Liver (tissue), 7 donors: ENCODE measurements at regions not wholly inside any gene's neighbourhood (a gene's known extent, or its start where the extent isn't known, plus 50 kb on each side); places are given as distances from the start of the nearest gene placed in this dataset.

Experiments used
- DNase-seq: peaks from one replicate; pipeline ENCODE4 v3.0.0-alpha.2; 2017; ENCODE audit warnings: low spot score
- H3K27ac ChIP-seq, 2 donors: one replicate each; pipeline ENCODE4 v1.7.0; 2013; ENCODE audit warnings: inconsistent platforms in 2 of 2, low read length in 2 of 2, control low read depth in 1 of 2, low read depth in 1 of 2, mild to moderate bottlenecking in 1 of 2
- H3K27me3 ChIP-seq, 4 donors: one replicate each; pipeline versions ENCODE4 v1.6.1 to v1.7.0; 2013; ENCODE audit warnings: low read length in 3 of 4, inconsistent platforms in 1 of 4, mild to moderate bottlenecking in 1 of 4, moderate library complexity in 1 of 4; ENCODE audit not compliant: control insufficient read depth in 4 of 4, insufficient read depth in 4 of 4
- H3K36me3 ChIP-seq, 4 donors: one replicate each; pipeline versions ENCODE4 v1.6.1 to v1.7.0; 2013; ENCODE audit warnings: low read length in 3 of 4, mild to moderate bottlenecking in 3 of 4, low read depth in 1 of 4, moderate library complexity in 1 of 4; ENCODE audit not compliant: control insufficient read depth in 4 of 4, insufficient read depth in 3 of 4
- H3K4me1 ChIP-seq, 4 donors: one replicate each; pipeline versions ENCODE4 v1.6.1 to v1.7.0; 2013; ENCODE audit warnings: low read length in 3 of 4, mild to moderate bottlenecking in 3 of 4, moderate library complexity in 1 of 4; ENCODE audit not compliant: control insufficient read depth in 4 of 4, insufficient read depth in 4 of 4
- H3K4me3 ChIP-seq, 3 donors: one replicate each; pipeline versions ENCODE4 v1.6.1 to v1.7.0; 2013; ENCODE audit warnings: low read length in 3 of 3, control low read depth in 1 of 3, low read depth in 1 of 3, mild to moderate bottlenecking in 1 of 3
- H3K9ac ChIP-seq, 2 donors: one replicate each; pipeline ENCODE4 v1.7.0; 2013; ENCODE audit warnings: low read length in 2 of 2, mild to moderate bottlenecking in 2 of 2, moderate library complexity in 2 of 2, control low read depth in 1 of 2, low read depth in 1 of 2
- H3K9me3 ChIP-seq, 4 donors: one replicate each; pipeline versions ENCODE4 v1.6.1 to v1.7.0; 2013; ENCODE audit warnings: low read length in 3 of 4; ENCODE audit not compliant: control insufficient read depth in 4 of 4
- ATF3 ChIP-seq: IDR thresholded peaks from 2 replicates; pipeline ENCODE4 v1.6.1; 2016; ENCODE audit warnings: antibody characterized with exemption
- EGR1 ChIP-seq, 2 donors: IDR thresholded peaks; 2 replicates each; pipeline ENCODE4 v1.6.1; 2016 to 2018; ENCODE audit warnings: antibody characterized with exemption in 2 of 2, low read depth in 2 of 2
- FOXA1 ChIP-seq: IDR thresholded peaks from 2 replicates; pipeline ENCODE4 v1.6.1; 2016; ENCODE audit warnings: antibody characterized with exemption
- FOXA2 ChIP-seq: IDR thresholded peaks from 2 replicates; pipeline ENCODE4 v1.6.1; 2016; ENCODE audit warnings: antibody characterized with exemption
- GABPA ChIP-seq, 2 donors: IDR thresholded peaks in 1 of 2; conservative IDR thresholded peaks in 1 of 2; 2 replicates each; pipeline ENCODE4 v1.6.1; 2016; ENCODE audit warnings: antibody characterized with exemption in 2 of 2, mild to moderate bottlenecking in 1 of 2, moderate library complexity in 1 of 2
- HNF4A ChIP-seq, 2 donors: conservative IDR thresholded peaks; 2 replicates each; pipeline ENCODE4 v1.6.1; 2016; ENCODE audit warnings: antibody characterized with exemption in 2 of 2, mild to moderate bottlenecking in 2 of 2
- HNF4G ChIP-seq: IDR thresholded peaks from 2 replicates; pipeline ENCODE4 v1.6.1; 2016; ENCODE audit warnings: antibody characterized with exemption
- JUND ChIP-seq, 2 donors: IDR thresholded peaks; 2 replicates each; pipeline ENCODE4 v1.6.1; 2016; ENCODE audit warnings: antibody characterized with exemption in 2 of 2
- NR2F2 ChIP-seq: IDR thresholded peaks from 2 replicates; pipeline ENCODE4 v1.6.1; 2016; ENCODE audit warnings: antibody characterized with exemption
- RAD21 ChIP-seq, 2 donors: IDR thresholded peaks; 2 replicates each; pipeline ENCODE4 v1.6.1; 2016; ENCODE audit warnings: antibody characterized with exemption in 2 of 2, mild to moderate bottlenecking in 2 of 2
- REST ChIP-seq: IDR thresholded peaks from 2 replicates; pipeline ENCODE4 v1.6.1; 2016; ENCODE audit warnings: antibody characterized with exemption, mild to moderate bottlenecking
- RXRA ChIP-seq, 2 donors: IDR thresholded peaks; 2 replicates each; pipeline ENCODE4 v1.6.1; 2017 to 2018; ENCODE audit warnings: antibody characterized with exemption in 2 of 2, mild to moderate bottlenecking in 1 of 2
- SP1 ChIP-seq: IDR thresholded peaks from 2 replicates; pipeline ENCODE4 v1.6.1; 2018; ENCODE audit warnings: antibody characterized with exemption, mild to moderate bottlenecking
- TAF1 ChIP-seq: conservative IDR thresholded peaks from 2 replicates; pipeline ENCODE4 v1.6.1; 2016; ENCODE audit warnings: antibody characterized with exemption, mild to moderate bottlenecking
- YY1 ChIP-seq: IDR thresholded peaks from 2 replicates; pipeline ENCODE4 v1.6.1; 2016; ENCODE audit warnings: antibody characterized with exemption, mild to moderate bottlenecking
- ZBTB33 ChIP-seq: IDR thresholded peaks from 2 replicates; pipeline ENCODE4 v1.6.1; 2016; ENCODE audit warnings: antibody characterized with exemption
- WGBS: extraction: QIAGEN DNeasy Blood & Tissue Kit; methylation state at CpG from one replicate; pipeline ENCODE4 v1.1.7; 2013; 5-methylcytosine and 5-hydroxymethylcytosine counted together
- donor health status: healthy.
- donor health status: healthy.
- donor health status: healthy.
- donor health status: healthy.

GRCh38 chr2:48107326-48107925, 201.1 kb upstream of the FBXO11 start:
- DNase-seq, result no peak
- H3K4me3 ChIP-seq, result no peak overlapping the region
- no peaks in the 10 kb centered on the region for H3K36me3 ChIP-seq
- 71% methylated on average over 9 of the region's 9 CpGs for WGBS
- peak overlapping the region in 1 of 2 donors; percentile 33 for H3K27ac ChIP-seq
- H3K9ac ChIP-seq, result no peak overlapping the region
- no peaks in the 10 kb centered on the region for H3K27me3 ChIP-seq
- peaks cover 0 to 17% (median 11%) of the 10 kb centered on the region in 4 donors for H3K4me1 ChIP-seq
- TF ChIP-seq JUND (IDR thresholded peaks at IDR 0.05) (peak in 1 of 2 donors; percentile 42), SP1 (no peak)
- H3K9me3 ChIP-seq, result no peaks in the 10 kb centered on the region

GRCh38 chr2:48108455-48108854, 202.2 kb upstream of the FBXO11 start:
- 87% methylated on average over 1 of the region's 1 CpG for WGBS
- H3K4me1 ChIP-seq, result peaks cover 3 to 17% (median 11%) of the 10 kb centered on the region in 4 donors

More at GRCh38 chr2:48108455-48108854, 202.2 kb upstream of the FBXO11 start:
- Histone ChIP-seq H3K27me3 (no peaks in the 10 kb centered on the region), H3K9ac (no peak overlapping the region), H3K27ac (no peak overlapping the region), H3K4me3 (no peak overlapping the region), H3K36me3 (no peaks in the 10 kb centered on the region), H3K9me3 (no peaks in the 10 kb centered on the region)
- DNase-seq, result no peak
- TF ChIP-seq FOXA2 (no peak), ATF3 (no peak), HNF4A (conservative IDR thresholded peaks at IDR 0.05) (no peak), RAD21 (IDR thresholded peaks at IDR 0.05) (no peak), GABPA (IDR thresholded peaks at IDR 0.05 in 1 of 2, conservative IDR thresholded peaks at IDR 0.05 in 1 of 2) (no peak), FOXA1 (no peak), NR2F2 (no peak), SP1 (no peak), ZBTB33 (no peak), JUND (IDR thresholded peaks at IDR 0.05) (no peak), YY1 (no peak), HNF4G (no peak), EGR1 (IDR thresholded peaks at IDR 0.05; ENCODE audit: low read depth in 2 of 2) (no peak), TAF1 (no peak), RXRA (IDR thresholded peaks at IDR 0.05) (no peak), REST (no peak)
